Cardiac muscle cell (in vitro differentiated cells and primary cell): ENCODE measurements at regions not wholly inside any gene's neighbourhood (a gene's known extent, or its start where the extent isn't known, plus 50 kb on each side); places are given as distances from the start of the nearest gene placed in this dataset.

ENCODE experiments used
- DNase-seq, 2 donors: peaks; one replicate each; pipeline versions ENCODE4 v3.0.0 to v3.0.0-alpha.2; 2010 to 2017; ENCODE audit warnings: low read depth in 1 of 2, low spot score in 1 of 2
- H3K27ac ChIP-seq: fragments of 200-600 bp; sonication (generic); 2 replicates; pipeline ENCODE4 v1.5.1; 2016
- H3K27me3 ChIP-seq: fragments of 200-600 bp; sonication (generic); 2 replicates; pipeline ENCODE4 v1.6.0; 2016; ENCODE audit warnings: control low read depth
- H3K36me3 ChIP-seq: fragments of 200-600 bp; sonication (generic); 2 replicates; pipeline ENCODE4 v1.5.1; 2016; ENCODE audit warnings: control low read depth
- H3K4me1 ChIP-seq: fragments of 200-600 bp; sonication (generic); 2 replicates; pipeline ENCODE4 v1.8.1; 2017; ENCODE audit warnings: low read depth, mild to moderate bottlenecking, mixed run types
- H3K4me3 ChIP-seq: fragments of 200-600 bp; sonication (generic); 2 replicates; pipeline ENCODE4 v1.5.1; 2016; ENCODE audit warnings: mild to moderate bottlenecking
- H3K9me3 ChIP-seq: fragments of 200-600 bp; sonication (generic); 2 replicates; pipeline ENCODE4 v1.5.1; 2017; ENCODE audit warnings: low read depth, mild to moderate bottlenecking, control low read depth
- CTCF ChIP-seq: IDR thresholded peaks from 2 replicates; pipeline ENCODE4 v1.5.1; 2012; ENCODE audit warnings: low read depth, mild to moderate bottlenecking, low read length

- Histone ChIP-seq H3K4me3 (no peak overlapping the region), H3K9me3 (no peaks in the 10 kb centered on the region), H3K27me3 (no peaks in the 10 kb centered on the region), H3K36me3 (no peaks in the 10 kb centered on the region), H3K4me1 (no peaks in the 10 kb centered on the region), H3K27ac (no peak overlapping the region)
- TF ChIP-seq CTCF = no peak
- no peak for DNase-seq
These were observed 310.2 kb upstream of the RGMB start for GRCh38 chr5:98463222-98463621.

- Histone ChIP-seq H3K4me3 (no peak overlapping the region), H3K36me3 (no peaks in the 10 kb centered on the region), H3K27me3 (no peaks in the 10 kb centered on the region), H3K9me3 (no peaks in the 10 kb centered on the region), H3K27ac (no peak overlapping the region), H3K4me1 (no peaks in the 10 kb centered on the region)
- no peak for DNase-seq
- TF ChIP-seq CTCF = no peak
These were observed 309.8 kb upstream of the RGMB start for GRCh38 chr5:98463676-98464075.

- TF ChIP-seq CTCF = no peak
- no peak for DNase-seq
- Histone ChIP-seq H3K27me3 (no peaks in the 10 kb centered on the region), H3K9me3 (no peaks in the 10 kb centered on the region), H3K4me1 (no peaks in the 10 kb centered on the region), H3K27ac (no peak overlapping the region), H3K4me3 (no peak overlapping the region), H3K36me3 (no peaks in the 10 kb centered on the region)
These were observed 308.6 kb upstream of the RGMB start for GRCh38 chr5:98464737-98465330.

- Histone ChIP-seq H3K9me3 (no peaks in the 10 kb centered on the region), H3K4me1 (no peaks in the 10 kb centered on the region), H3K36me3 (no peaks in the 10 kb centered on the region), H3K27me3 (no peaks in the 10 kb centered on the region), H3K4me3 (no peak overlapping the region), H3K27ac (no peak overlapping the region)
- DNase-seq = peak in 1 of 2 donors; percentile 71
- no peak for TF ChIP-seq CTCF
These were observed 305.1 kb upstream of the RGMB start for GRCh38 chr5:98468188-98468869.

- H3K36me3 ChIP-seq = no peaks in the 10 kb centered on the region
- no peaks in the 10 kb centered on the region for H3K9me3 ChIP-seq
- H3K27me3 ChIP-seq = no peaks in the 10 kb centered on the region
- TF ChIP-seq CTCF = no peak
- no peak overlapping the region for H3K27ac ChIP-seq
- no peak for DNase-seq
- H3K4me1 ChIP-seq = no peaks in the 10 kb centered on the region
- no peak overlapping the region for H3K4me3 ChIP-seq
These were observed 302.7 kb upstream of the RGMB start for GRCh38 chr5:98470747-98471146.
